ENCODE measurements at regions not wholly inside any gene's neighbourhood (a gene's known extent, or its start where the extent isn't known, plus 50 kb on each side); places are given as distances from the start of the nearest gene placed in this dataset.

DNA sequence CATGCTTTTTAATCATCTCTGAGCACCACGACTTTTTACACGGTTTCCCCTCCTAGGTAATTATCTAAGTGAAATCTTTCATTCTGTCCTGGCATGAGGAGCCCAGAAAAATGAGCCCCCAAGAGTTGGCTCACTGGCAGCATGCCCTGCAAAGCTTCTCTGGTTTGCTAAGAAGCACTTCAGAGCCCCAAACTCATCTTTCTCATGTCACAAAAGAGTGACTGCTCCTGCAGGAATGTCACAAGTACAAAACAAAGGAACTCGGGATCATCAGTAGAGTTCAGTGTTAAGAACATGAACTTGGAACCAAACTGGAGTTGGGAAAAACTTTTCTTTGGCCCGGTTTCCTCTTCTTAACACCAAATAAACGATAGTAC lies 123.9 kb downstream of the FOXB1 start:
- TF ChIP-seq, protein P1, sequence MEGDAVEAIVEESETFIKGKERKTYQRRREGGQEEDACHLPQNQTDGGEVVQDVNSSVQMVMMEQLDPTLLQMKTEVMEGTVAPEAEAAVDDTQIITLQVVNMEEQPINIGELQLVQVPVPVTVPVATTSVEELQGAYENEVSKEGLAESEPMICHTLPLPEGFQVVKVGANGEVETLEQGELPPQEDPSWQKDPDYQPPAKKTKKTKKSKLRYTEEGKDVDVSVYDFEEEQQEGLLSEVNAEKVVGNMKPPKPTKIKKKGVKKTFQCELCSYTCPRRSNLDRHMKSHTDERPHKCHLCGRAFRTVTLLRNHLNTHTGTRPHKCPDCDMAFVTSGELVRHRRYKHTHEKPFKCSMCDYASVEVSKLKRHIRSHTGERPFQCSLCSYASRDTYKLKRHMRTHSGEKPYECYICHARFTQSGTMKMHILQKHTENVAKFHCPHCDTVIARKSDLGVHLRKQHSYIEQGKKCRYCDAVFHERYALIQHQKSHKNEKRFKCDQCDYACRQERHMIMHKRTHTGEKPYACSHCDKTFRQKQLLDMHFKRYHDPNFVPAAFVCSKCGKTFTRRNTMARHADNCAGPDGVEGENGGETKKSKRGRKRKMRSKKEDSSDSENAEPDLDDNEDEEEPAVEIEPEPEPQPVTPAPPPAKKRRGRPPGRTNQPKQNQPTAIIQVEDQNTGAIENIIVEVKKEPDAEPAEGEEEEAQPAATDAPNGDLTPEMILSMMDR (IDR thresholded peaks at IDR 0.05) = no peak
- TF ChIP-seq ZFX (IDR thresholded peaks at IDR 0.05; ENCODE audit: borderline replicate concordance) = no peak
